ENCODE measurements at regions not wholly inside any gene's neighbourhood (a gene's known extent, or its start where the extent isn't known, plus 50 kb on each side); places are given as distances from the start of the nearest gene placed in this dataset.

GRCh38 chr1:147821883-147822282, 61.5 kb upstream of the GJA5 start:
- H3K27me3 ChIP-seq (replicated peaks; ENCODE audit: insufficient read depth), result no peaks in the 10 kb centered on the region
- no peaks in the 10 kb centered on the region for H3K9me3 ChIP-seq
- no peaks in the 10 kb centered on the region for H3K4me1 ChIP-seq (replicated peaks)
- no peaks in the 10 kb centered on the region for H3K36me3 ChIP-seq
- H3K27ac ChIP-seq, result no peak overlapping the region
- 60% methylated on average over 2 of the region's 2 CpGs for WGBS
- intact Hi-C loops (cut with DNase I), result loop anchor here (5.0 kb wide), 1 partner anchor 50 kb away; no protein-coding TSS in a partner anchor
- no peak for DNase-seq (ENCODE audit: low spot score)
- no peak for TF ChIP-seq POLR2A (IDR thresholded peaks at IDR 0.05)
- no peak for TF ChIP-seq CTCF (IDR thresholded peaks at IDR 0.05)
- no peak for TF ChIP-seq POLR2AphosphoS5 (IDR thresholded peaks at IDR 0.05)
- H3K4me3 ChIP-seq, result no peak overlapping the region

GRCh38 chr1:147822292-147822691, 61.9 kb upstream of the GJA5 start:
- Histone ChIP-seq H3K27ac (no peak overlapping the region), H3K27me3 (replicated peaks; ENCODE audit: insufficient read depth) (no peaks in the 10 kb centered on the region), H3K4me1 (replicated peaks) (no peaks in the 10 kb centered on the region), H3K9me3 (no peaks in the 10 kb centered on the region), H3K36me3 (no peaks in the 10 kb centered on the region), H3K4me3 (no peak overlapping the region)
- no peak for DNase-seq (ENCODE audit: low spot score)
- intact Hi-C loops (cut with DNase I), result loop anchor here (5.0 kb wide), 1 partner anchor 50 kb away; no protein-coding TSS in a partner anchor
- 47% methylated on average over 1 of the region's 1 CpG for WGBS
- TF ChIP-seq CTCF (IDR thresholded peaks at IDR 0.05), result no peak

GRCh38 chr1:147824001-147824400, 63.6 kb upstream of the GJA5 start:
- Histone ChIP-seq H3K36me3 (no peaks in the 10 kb centered on the region), H3K4me1 (replicated peaks) (no peaks in the 10 kb centered on the region), H3K9me3 (no peaks in the 10 kb centered on the region), H3K27me3 (replicated peaks; ENCODE audit: insufficient read depth) (no peaks in the 10 kb centered on the region), H3K27ac (no peak overlapping the region), H3K4me3 (no peak overlapping the region)
- no peak for DNase-seq (ENCODE audit: low spot score)
- intact Hi-C loops (cut with DNase I), result loop anchor here (5.0 kb wide), 1 partner anchor 52 kb away; no protein-coding TSS in a partner anchor
- WGBS, result 86% methylated on average over 1 of the region's 1 CpG
- TF ChIP-seq POLR2AphosphoS5 (IDR thresholded peaks at IDR 0.05) (no peak), CTCF (IDR thresholded peaks at IDR 0.05) (no peak), POLR2A (IDR thresholded peaks at IDR 0.05) (no peak)

GRCh38 chr1:147824798-147825197, 64.4 kb upstream of the GJA5 start:
- Histone ChIP-seq H3K9me3 (no peaks in the 10 kb centered on the region), H3K4me3 (no peak overlapping the region), H3K27me3 (replicated peaks; ENCODE audit: insufficient read depth) (no peaks in the 10 kb centered on the region), H3K36me3 (no peaks in the 10 kb centered on the region), H3K27ac (no peak overlapping the region), H3K4me1 (replicated peaks) (no peaks in the 10 kb centered on the region)
- no peak for TF ChIP-seq POLR2A (IDR thresholded peaks at IDR 0.05)
- no peak for TF ChIP-seq POLR2AphosphoS5 (IDR thresholded peaks at IDR 0.05)
- TF ChIP-seq CTCF (IDR thresholded peaks at IDR 0.05), result no peak
- 63% methylated on average over 4 of the region's 4 CpGs for WGBS
- no peak for DNase-seq (ENCODE audit: low spot score)
- intact Hi-C loops (cut with DNase I), result loop anchor here (5.0 kb wide), 1 partner anchor 52 kb away; no protein-coding TSS in a partner anchor

- H3K36me3 ChIP-seq, result no peaks in the 10 kb centered on the region
- WGBS, result 83% methylated on average over 1 of the region's 1 CpG
- no peak for DNase-seq (ENCODE audit: low spot score)
- H3K27me3 ChIP-seq (replicated peaks; ENCODE audit: insufficient read depth), result no peaks in the 10 kb centered on the region
- intact Hi-C loops (cut with DNase I), result no loop called here
- H3K27ac ChIP-seq, result no peak overlapping the region
- H3K9me3 ChIP-seq, result no peaks in the 10 kb centered on the region
- H3K4me3 ChIP-seq, result no peak overlapping the region
- no peaks in the 10 kb centered on the region for H3K4me1 ChIP-seq (replicated peaks)
- no peak for TF ChIP-seq CTCF (IDR thresholded peaks at IDR 0.05)
These were observed 65.2 kb upstream of the GJA5 start for GRCh38 chr1:147825586-147825985.

Data from prostate gland (tissue), 2 donors.